SKM-1 treated with dmso at 0.1 percent for 144 hours (cell line): ENCODE measurements at regions not wholly inside any gene's neighbourhood (a gene's known extent, or its start where the extent isn't known, plus 50 kb on each side); places are given as distances from the start of the nearest gene placed in this dataset.

ENCODE experiments used
- DNase-seq: peaks from one replicate; lab custom pipeline; 2025; ENCODE audit not compliant: unreplicated experiment; lab: John Stamatoyannopoulos, UW

- no peak for DNase-seq
Observed at GRCh38 chr4:8760561-8760960, 111.1 kb downstream of the HMX1 start.

DNA sequence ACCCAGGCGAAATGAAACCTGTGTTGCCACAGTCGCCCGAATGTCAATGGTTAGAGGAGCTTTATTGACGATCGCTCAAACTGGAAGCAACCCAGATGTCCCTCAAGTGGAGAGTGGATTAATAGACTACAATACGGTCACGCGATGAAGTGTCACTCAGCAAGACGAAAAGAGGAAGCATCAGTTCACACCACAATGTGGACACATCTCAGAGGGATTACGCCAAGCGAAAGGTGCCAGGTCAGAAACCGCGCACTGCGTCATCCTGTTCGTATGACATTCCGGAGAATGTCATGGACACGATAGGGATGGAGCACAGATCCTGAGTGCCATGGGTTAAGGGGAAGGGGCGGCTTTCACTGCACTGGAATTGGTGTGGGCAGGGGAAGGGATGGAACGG, 111.7 kb downstream of the HMX1 start:
- DNase-seq = no peak

GRCh38 chr4:8756816-8757215, 114.8 kb downstream of the HMX1 start:
- DNase-seq = no peak

- DNase-seq = no peak
Observed at GRCh38 chr4:8754634-8755589, 116.7 kb downstream of the HMX1 start.

GRCh38 chr4:8748236-8748575, 123.4 kb downstream of the HMX1 start:
- DNase-seq = no peak

- no peak for DNase-seq
Observed at GRCh38 chr4:8747467-8748235, 124.0 kb downstream of the HMX1 start.

GRCh38 chr4:8746523-8747466, 124.8 kb downstream of the HMX1 start:
- DNase-seq = no peak

GRCh38 chr4:8745826-8746225, 125.8 kb downstream of the HMX1 start:
- no peak for DNase-seq

GRCh38 chr4:8745005-8745790, 126.4 kb downstream of the HMX1 start:
- DNase-seq = no peak

DNA sequence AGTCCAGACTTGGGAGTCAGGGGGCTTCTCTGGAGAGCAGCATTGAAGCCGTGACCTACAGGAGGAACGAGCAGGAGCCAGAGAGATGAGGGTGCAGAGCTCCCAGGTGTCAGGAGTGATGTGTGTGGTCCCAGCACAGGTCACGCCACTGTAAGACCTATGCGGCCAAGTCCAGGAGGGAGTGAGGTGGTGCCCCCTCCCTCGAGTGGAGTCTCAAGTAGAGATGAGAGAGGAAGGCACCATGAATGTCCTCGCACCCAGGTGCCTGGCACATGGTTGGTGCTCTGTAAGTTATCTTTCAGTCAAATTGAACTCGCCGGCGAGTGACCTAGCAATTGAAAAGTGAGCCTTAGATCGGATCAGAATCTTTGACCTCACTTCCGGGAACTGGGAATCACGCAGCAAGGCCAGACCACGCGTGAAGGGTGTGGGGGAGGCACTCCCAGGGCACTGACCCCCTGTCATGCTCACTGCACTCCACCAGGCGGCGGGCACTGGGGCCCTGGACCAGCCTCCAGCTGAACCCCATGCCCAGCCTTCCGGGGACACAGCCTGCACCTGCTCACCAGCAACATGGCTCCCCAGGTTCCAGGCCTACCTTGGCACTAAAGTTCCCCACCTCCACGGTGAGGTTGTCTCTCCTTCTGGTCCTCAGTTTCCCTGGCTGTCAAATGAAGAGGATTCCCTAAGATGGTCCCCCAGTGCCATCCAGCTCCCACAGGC, 127.4 kb downstream of the HMX1 start:
- DNase-seq = no peak

GRCh38 chr4:8742546-8742945, 129.1 kb downstream of the HMX1 start:
- DNase-seq = no peak

- DNase-seq = no peak
Observed at GRCh38 chr4:8741513-8742226, 130.0 kb downstream of the HMX1 start.

- DNase-seq = no peak
Observed at GRCh38 chr4:8740666-8741395, 130.8 kb downstream of the HMX1 start.

GRCh38 chr4:8739820-8740665, 131.6 kb downstream of the HMX1 start:
- no peak for DNase-seq

- no peak for DNase-seq
Observed at GRCh38 chr4:8739317-8739716, 132.3 kb downstream of the HMX1 start.

GRCh38 chr4:8738471-8738931, 133.1 kb downstream of the HMX1 start:
- DNase-seq = no peak

GRCh38 chr4:8737601-8738279, 133.9 kb downstream of the HMX1 start:
- DNase-seq = no peak
